IPS-18a (cell line): ENCODE measurements at regions not wholly inside any gene's neighbourhood (a gene's known extent, or its start where the extent isn't known, plus 50 kb on each side); places are given as distances from the start of the nearest gene placed in this dataset.

Experiments used
- H3K27ac ChIP-seq: one replicate; pipeline ENCODE4 v1.5.1; 2013; ENCODE audit warnings: low read length
- H3K27me3 ChIP-seq: one replicate; pipeline ENCODE4 v1.6.1; 2013; ENCODE audit warnings: mild to moderate bottlenecking, low read length; ENCODE audit not compliant: control insufficient read depth, insufficient read depth
- H3K36me3 ChIP-seq: one replicate; pipeline ENCODE4 v1.6.1; 2013; ENCODE audit warnings: low read depth, low read length; ENCODE audit not compliant: control insufficient read depth
- H3K4me1 ChIP-seq: one replicate; pipeline ENCODE4 v1.6.1; 2013; ENCODE audit warnings: low read depth, low read length; ENCODE audit not compliant: control insufficient read depth
- H3K4me3 ChIP-seq: one replicate; pipeline ENCODE4 v1.5.1; 2013; ENCODE audit warnings: low read length
- H3K9ac ChIP-seq: one replicate; pipeline ENCODE4 v1.6.1; 2013; ENCODE audit warnings: mild to moderate bottlenecking, low read length, moderate library complexity
- H3K9me3 ChIP-seq: one replicate; pipeline ENCODE4 v1.6.1; 2013; ENCODE audit warnings: low read depth, low read length; ENCODE audit not compliant: control insufficient read depth

- H3K4me3 ChIP-seq = no peak overlapping the region
- H3K4me1 ChIP-seq = no peaks in the 10 kb centered on the region
- no peak overlapping the region for H3K9ac ChIP-seq
- H3K27ac ChIP-seq = no peak overlapping the region
- H3K36me3 ChIP-seq = no peaks in the 10 kb centered on the region
- H3K9me3 ChIP-seq = no peaks in the 10 kb centered on the region
- no peaks in the 10 kb centered on the region for H3K27me3 ChIP-seq
These were observed 560.7 kb upstream of the BOD1L1 start for GRCh38 chr4:14188214-14188613.

- no peaks in the 10 kb centered on the region for H3K9me3 ChIP-seq
- H3K4me3 ChIP-seq = no peak overlapping the region
- H3K9ac ChIP-seq = no peak overlapping the region
- no peaks in the 10 kb centered on the region for H3K27me3 ChIP-seq
- H3K4me1 ChIP-seq = no peaks in the 10 kb centered on the region
- no peak overlapping the region for H3K27ac ChIP-seq
- no peaks in the 10 kb centered on the region for H3K36me3 ChIP-seq
These were observed 566.1 kb upstream of the BOD1L1 start for GRCh38 chr4:14193601-14194000.

DNA sequence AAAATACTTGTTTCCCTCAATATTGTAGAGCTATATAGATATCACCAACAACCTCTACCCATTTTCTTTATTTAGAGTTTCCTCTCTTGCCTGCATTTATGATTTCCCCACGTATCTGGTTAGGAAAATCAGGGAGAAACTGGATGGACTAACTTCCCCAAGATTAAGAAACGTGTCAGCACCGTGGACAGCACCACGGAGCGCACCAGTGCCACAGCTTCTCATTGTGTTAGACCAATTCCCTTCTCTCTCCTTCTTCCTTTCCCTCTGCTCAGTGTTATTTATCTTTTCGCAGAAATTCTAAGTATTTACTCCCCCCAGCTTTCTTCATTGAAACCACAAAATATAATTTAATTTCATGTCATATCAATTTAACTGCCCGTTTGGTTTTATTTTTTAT, 568.6 kb upstream of the BOD1L1 start:
- Histone ChIP-seq H3K4me1 (no peaks in the 10 kb centered on the region), H3K9me3 (no peaks in the 10 kb centered on the region), H3K9ac (no peak overlapping the region), H3K27ac (no peak overlapping the region), H3K27me3 (no peaks in the 10 kb centered on the region), H3K36me3 (no peaks in the 10 kb centered on the region), H3K4me3 (no peak overlapping the region)

GRCh38 chr4:14215116-14215770, 587.7 kb upstream of the BOD1L1 start:
- H3K4me1 ChIP-seq = no peaks in the 10 kb centered on the region
- no peak overlapping the region for H3K27ac ChIP-seq
- peaks cover 7% of the 10 kb centered on the region for H3K9me3 ChIP-seq
- H3K27me3 ChIP-seq = no peaks in the 10 kb centered on the region
- H3K36me3 ChIP-seq = no peaks in the 10 kb centered on the region
- H3K4me3 ChIP-seq = no peak overlapping the region
- no peak overlapping the region for H3K9ac ChIP-seq

GRCh38 chr4:14217401-14217800, 589.9 kb upstream of the BOD1L1 start:
- H3K9ac ChIP-seq = no peak overlapping the region
- peaks cover 7% of the 10 kb centered on the region for H3K9me3 ChIP-seq
- no peak overlapping the region for H3K4me3 ChIP-seq
- no peak overlapping the region for H3K27ac ChIP-seq
- H3K4me1 ChIP-seq = no peaks in the 10 kb centered on the region
- no peaks in the 10 kb centered on the region for H3K27me3 ChIP-seq
- H3K36me3 ChIP-seq = no peaks in the 10 kb centered on the region

DNA sequence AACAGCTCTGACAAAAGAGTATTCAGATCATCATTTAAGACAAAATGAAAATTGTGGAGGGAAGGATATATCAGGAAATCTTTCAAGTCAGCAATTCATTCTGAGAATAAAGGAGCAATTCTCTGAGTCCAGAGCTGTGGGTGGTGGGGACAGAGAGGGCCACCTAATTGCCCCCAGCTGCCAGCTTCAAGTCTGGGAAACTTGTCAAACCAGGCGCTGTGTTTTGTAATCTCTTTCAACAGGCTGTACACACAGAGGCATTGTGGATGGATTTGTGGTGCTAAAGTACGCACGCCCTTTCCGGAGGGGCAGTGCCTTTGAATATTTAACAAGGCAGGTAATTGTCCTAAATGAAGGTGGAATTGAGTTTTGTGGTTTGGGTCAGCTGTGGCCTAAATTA, 591.1 kb upstream of the BOD1L1 start:
- Histone ChIP-seq H3K36me3 (no peaks in the 10 kb centered on the region), H3K27me3 (no peaks in the 10 kb centered on the region), H3K9ac (no peak overlapping the region), H3K27ac (no peak overlapping the region), H3K4me3 (no peak overlapping the region), H3K4me1 (no peaks in the 10 kb centered on the region), H3K9me3 (no peaks in the 10 kb centered on the region)

GRCh38 chr4:14221176-14221575, 593.7 kb upstream of the BOD1L1 start:
- H3K4me3 ChIP-seq = no peak overlapping the region
- H3K27ac ChIP-seq = no peak overlapping the region
- H3K27me3 ChIP-seq = peaks cover 8% of the 10 kb centered on the region
- H3K9ac ChIP-seq = no peak overlapping the region
- no peaks in the 10 kb centered on the region for H3K9me3 ChIP-seq
- H3K36me3 ChIP-seq = no peaks in the 10 kb centered on the region
- H3K4me1 ChIP-seq = peaks cover 1% of the 10 kb centered on the region

DNA sequence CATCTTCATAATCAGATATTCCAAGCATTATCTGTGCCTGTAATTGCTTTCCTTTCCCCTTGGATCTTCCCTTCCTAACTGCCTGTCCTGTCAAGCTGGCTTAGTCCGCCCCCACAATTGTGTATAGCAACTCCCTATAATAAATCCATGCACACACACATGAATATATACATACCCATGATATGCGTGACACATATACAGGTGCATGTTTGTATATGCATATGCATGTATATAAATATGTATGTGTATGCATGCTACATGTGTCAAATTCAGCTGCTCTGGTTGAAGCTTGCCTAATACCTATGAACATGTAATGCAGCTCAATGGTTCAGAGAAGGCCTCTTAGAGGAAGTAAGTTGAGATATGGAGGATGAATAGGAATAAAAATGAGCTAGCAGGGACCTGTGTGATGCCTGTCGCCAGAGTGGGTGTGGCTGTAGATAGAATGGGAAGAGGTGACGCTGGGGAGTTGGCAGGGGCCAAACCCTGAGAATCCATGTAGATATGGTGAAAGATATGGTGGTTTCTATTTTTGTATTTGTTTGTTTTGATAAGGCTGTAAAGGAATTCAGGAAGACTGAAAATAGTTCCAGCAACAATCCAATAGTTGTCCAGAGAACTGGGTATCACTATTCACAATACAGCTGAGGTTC, 595.0 kb upstream of the BOD1L1 start:
- Histone ChIP-seq H3K9ac (no peak overlapping the region), H3K36me3 (no peaks in the 10 kb centered on the region), H3K9me3 (no peaks in the 10 kb centered on the region), H3K27ac (no peak overlapping the region), H3K4me3 (no peak overlapping the region), H3K4me1 (peaks cover 9% of the 10 kb centered on the region), H3K27me3 (peaks cover 14% of the 10 kb centered on the region)

GRCh38 chr4:14223461-14223860, 595.9 kb upstream of the BOD1L1 start:
- H3K27me3 ChIP-seq = peaks cover 23% of the 10 kb centered on the region
- no peaks in the 10 kb centered on the region for H3K9me3 ChIP-seq
- H3K9ac ChIP-seq = no peak overlapping the region
- no peak overlapping the region for H3K27ac ChIP-seq
- H3K4me3 ChIP-seq = no peak overlapping the region
- H3K4me1 ChIP-seq = peaks cover 9% of the 10 kb centered on the region
- H3K36me3 ChIP-seq = no peaks in the 10 kb centered on the region

GRCh38 chr4:14225688-14226207, 598.2 kb upstream of the BOD1L1 start:
- Histone ChIP-seq H3K9ac (no peak overlapping the region), H3K27ac (no peak overlapping the region), H3K27me3 (peaks cover 32% of the 10 kb centered on the region), H3K4me1 (peaks cover 9% of the 10 kb centered on the region), H3K4me3 (no peak overlapping the region), H3K36me3 (no peaks in the 10 kb centered on the region), H3K9me3 (no peaks in the 10 kb centered on the region)

GRCh38 chr4:14233126-14233525, 605.6 kb upstream of the BOD1L1 start:
- Histone ChIP-seq H3K36me3 (no peaks in the 10 kb centered on the region), H3K27me3 (peaks cover 12% of the 10 kb centered on the region), H3K9me3 (no peaks in the 10 kb centered on the region), H3K27ac (no peak overlapping the region), H3K4me1 (no peaks in the 10 kb centered on the region), H3K9ac (no peak overlapping the region), H3K4me3 (no peak overlapping the region)

- no peaks in the 10 kb centered on the region for H3K9me3 ChIP-seq
- H3K4me3 ChIP-seq = no peak overlapping the region
- H3K4me1 ChIP-seq = no peaks in the 10 kb centered on the region
- peaks cover under 1% of the 10 kb centered on the region for H3K27me3 ChIP-seq
- no peaks in the 10 kb centered on the region for H3K36me3 ChIP-seq
- H3K27ac ChIP-seq = no peak overlapping the region
- no peak overlapping the region for H3K9ac ChIP-seq
These were observed 606.8 kb upstream of the BOD1L1 start for GRCh38 chr4:14234307-14234706.
